Gastroesophageal sphincter (tissue), 3 donors: ENCODE measurements at regions not wholly inside any gene's neighbourhood (a gene's known extent, or its start where the extent isn't known, plus 50 kb on each side); places are given as distances from the start of the nearest gene placed in this dataset.

ENCODE experiments used
- CTCF ChIP-seq, 4 experiments: fragments of 200-600 bp in 2 of 4; fragments of 450-650 bp in 2 of 4; sonication (generic) in 1 of 4; IDR thresholded peaks; one replicate each; pipeline ENCODE4 v1.5.1; 2017 to 2019; ENCODE audit warnings: antibody characterized with exemption in 4 of 4, mild to moderate bottlenecking in 2 of 4, moderate library complexity in 2 of 4
- POLR2A ChIP-seq, 2 donors: fragments of 450-650 bp; IDR thresholded peaks; one replicate each; pipeline ENCODE4 v1.6.1; 2017; ENCODE audit warnings: antibody characterized with exemption in 2 of 2, mild to moderate bottlenecking in 2 of 2, moderate library complexity in 1 of 2
- POLR2AphosphoS5 ChIP-seq: sonication (generic); formaldehyde crosslinking; IDR thresholded peaks from one replicate; pipeline ENCODE4 v1.6.1; 2017; ENCODE audit warnings: antibody characterized with exemption

GRCh38 chr2:234722176-234722575 lies 225.3 kb upstream of the ARL4C start:
- TF ChIP-seq POLR2AphosphoS5: no peak
- no peak for TF ChIP-seq POLR2A (IDR thresholded peaks at IDR 0.05)
- no peak for TF ChIP-seq CTCF (IDR thresholded peaks at IDR 0.05)
